Adrenal gland (tissue), 5 donors: ENCODE measurements at regions not wholly inside any gene's neighbourhood (a gene's known extent, or its start where the extent isn't known, plus 50 kb on each side); places are given as distances from the start of the nearest gene placed in this dataset.

Source experiments
- POLR2A ChIP-seq, 2 donors: fragments of 450-650 bp; IDR thresholded peaks; one replicate each; pipeline ENCODE4 v1.6.1; 2017; ENCODE audit warnings: antibody characterized with exemption in 2 of 2, mild to moderate bottlenecking in 2 of 2, moderate library complexity in 1 of 2
- TF ChIP-seq, protein P1 (sequence below), 6 experiments: fragments of 450-650 bp in 4 of 6; fragments of 200-600 bp in 2 of 6; sonication (generic) in 1 of 6; IDR thresholded peaks; 1 replicate in 5 of 6; 2 replicates in 1 of 6; pipeline versions ENCODE4 v1.5.1 to v1.8.0; 2016 to 2021; ENCODE audit warnings: antibody characterized with exemption in 6 of 6, mild to moderate bottlenecking in 2 of 6, moderate library complexity in 1 of 6
- donor health status: DM: no; HTN: no; CAD: no.

DNA sequence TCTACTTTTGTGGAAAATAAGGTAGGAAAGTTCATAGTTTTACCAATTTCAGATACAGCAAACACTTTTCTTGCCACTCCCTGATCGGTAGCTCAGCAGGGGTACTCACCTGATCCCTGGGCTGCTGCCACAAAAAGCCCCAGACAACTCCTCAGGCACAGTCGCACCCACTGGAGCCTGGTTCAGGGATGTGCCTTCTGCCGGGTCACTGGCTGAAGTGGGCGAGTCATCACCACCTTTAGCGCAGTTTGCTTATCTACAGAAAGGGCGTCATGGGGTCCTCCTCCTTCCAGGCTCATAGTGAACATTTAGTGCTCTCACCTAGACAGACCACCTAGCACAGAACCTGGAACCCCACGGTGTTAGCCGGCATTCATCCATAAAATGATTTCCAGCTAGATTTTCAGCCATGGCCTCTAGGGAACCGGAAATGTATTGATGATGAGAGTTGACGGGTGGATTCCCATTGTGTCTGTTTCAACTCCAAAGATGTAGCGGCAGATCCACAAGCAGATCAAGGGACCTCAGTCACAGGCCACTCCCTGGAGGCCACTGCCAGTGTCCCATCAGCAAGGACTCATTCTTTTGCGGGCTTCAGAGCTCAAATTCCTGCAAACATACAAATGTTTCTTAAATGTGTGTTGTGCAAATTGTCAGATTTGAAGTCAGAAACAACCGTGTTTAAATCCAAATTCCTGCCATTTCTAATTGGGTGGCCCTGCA lies 408.4 kb upstream of the SALL3 start:
- TF ChIP-seq, protein P1, sequence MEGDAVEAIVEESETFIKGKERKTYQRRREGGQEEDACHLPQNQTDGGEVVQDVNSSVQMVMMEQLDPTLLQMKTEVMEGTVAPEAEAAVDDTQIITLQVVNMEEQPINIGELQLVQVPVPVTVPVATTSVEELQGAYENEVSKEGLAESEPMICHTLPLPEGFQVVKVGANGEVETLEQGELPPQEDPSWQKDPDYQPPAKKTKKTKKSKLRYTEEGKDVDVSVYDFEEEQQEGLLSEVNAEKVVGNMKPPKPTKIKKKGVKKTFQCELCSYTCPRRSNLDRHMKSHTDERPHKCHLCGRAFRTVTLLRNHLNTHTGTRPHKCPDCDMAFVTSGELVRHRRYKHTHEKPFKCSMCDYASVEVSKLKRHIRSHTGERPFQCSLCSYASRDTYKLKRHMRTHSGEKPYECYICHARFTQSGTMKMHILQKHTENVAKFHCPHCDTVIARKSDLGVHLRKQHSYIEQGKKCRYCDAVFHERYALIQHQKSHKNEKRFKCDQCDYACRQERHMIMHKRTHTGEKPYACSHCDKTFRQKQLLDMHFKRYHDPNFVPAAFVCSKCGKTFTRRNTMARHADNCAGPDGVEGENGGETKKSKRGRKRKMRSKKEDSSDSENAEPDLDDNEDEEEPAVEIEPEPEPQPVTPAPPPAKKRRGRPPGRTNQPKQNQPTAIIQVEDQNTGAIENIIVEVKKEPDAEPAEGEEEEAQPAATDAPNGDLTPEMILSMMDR (IDR thresholded peaks at IDR 0.05) = no peak
- TF ChIP-seq POLR2A (IDR thresholded peaks at IDR 0.05) = no peak
